ENCODE measurements at regions not wholly inside any gene's neighbourhood (a gene's known extent, or its start where the extent isn't known, plus 50 kb on each side); places are given as distances from the start of the nearest gene placed in this dataset.

GRCh38 chr3:164360738-164361406 lies 717.4 kb downstream of the SI start (continued):
- no peak for TF ChIP-seq REST (IDR thresholded peaks at IDR 0.05; ENCODE audit: low read depth)
- no peak for TF ChIP-seq ELF1 (IDR thresholded peaks at IDR 0.05; ENCODE audit: borderline replicate concordance, low read depth)

GRCh38 chr3:164360078-164360578 lies 718.2 kb downstream of the SI start:
- BruUV-seq (replicated peaks) = no TSS peak
- Histone ChIP-seq H3K79me2 (ENCODE audit: insufficient read depth, low read length) (no peaks in the 10 kb centered on the region), H3K36me3 (ENCODE audit: control insufficient read depth in 1 of 2, insufficient read depth in 2 of 2, low read length in 2 of 2) (no peaks in the 10 kb centered on the region), H3K4me3 (replicated peaks in 1 of 2; ENCODE audit: low read depth in 1 of 2, low read length in 2 of 2) (no peak overlapping the region), H4K20me1 (ENCODE audit: insufficient read depth) (no peaks in the 10 kb centered on the region), H3K4me2 (ENCODE audit: low read length) (no peak overlapping the region), H3K9me2 (ENCODE audit: insufficient read depth) (no peaks in the 10 kb centered on the region), H3K9ac (ENCODE audit: low read length) (no peak overlapping the region), H3K27me3 (ENCODE audit: insufficient read depth, low read length) (no peaks in the 10 kb centered on the region), H3K9me3 (ENCODE audit: control insufficient read depth in 1 of 2, insufficient read depth in 1 of 2, low read depth in 1 of 2, low read length in 2 of 2) (no peaks in the 10 kb centered on the region), H3K27ac (ENCODE audit: low read depth, low read length) (no peak overlapping the region), H3K4me1 (ENCODE audit: control insufficient read depth in 1 of 2, insufficient read depth in 2 of 2, low read length in 2 of 2) (no peaks in the 10 kb centered on the region), H2AFZ (ENCODE audit: low read depth, low read length, poor library complexity, severe bottlenecking) (no peak overlapping the region)
- RAD21 ChIA-PET (ENCODE audit: low non-redundant PET in 1 of 2, low total read pairs in 2 of 2, uncharacterized antibody in 2 of 2, unreplicated experiment in 2 of 2) = no interaction called here
- intact Hi-C loops (cut with micrococcal nuclease) = no loop called here
- CTCF ChIA-PET = no interaction called here
- POLR2A ChIA-PET = no interaction called here
- no peak for DNase-seq (ENCODE audit: low read depth, low spot score)
- no peak for ATAC-seq
- TF ChIP-seq CBX3 (IDR thresholded peaks at IDR 0.05; ENCODE audit: low read depth) = no peak
- no peak for TF ChIP-seq SIN3A (IDR thresholded peaks at IDR 0.05; ENCODE audit: low read depth)

All from HCT116 (cell line).